ENCODE measurements at regions not wholly inside any gene's neighbourhood (a gene's known extent, or its start where the extent isn't known, plus 50 kb on each side); places are given as distances from the start of the nearest gene placed in this dataset.

DNA sequence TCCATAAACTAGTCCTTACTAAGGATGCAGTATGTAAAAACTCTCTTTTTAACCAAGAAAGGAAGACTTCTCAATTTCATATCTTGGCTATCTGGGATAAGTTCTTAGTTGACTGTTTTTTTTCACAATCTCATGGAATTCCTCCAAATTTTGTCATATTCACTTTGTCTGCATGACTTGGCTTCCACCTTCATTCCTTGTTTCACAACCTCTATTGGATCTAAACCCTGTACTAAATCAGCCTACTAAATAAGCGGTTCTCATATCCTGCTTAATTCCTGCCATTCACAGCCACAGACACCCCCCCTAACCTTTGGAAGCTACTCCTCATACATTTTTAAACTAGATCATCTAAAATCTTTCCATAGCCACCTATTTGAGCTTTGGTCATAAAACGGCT is 370.6 kb upstream of the NAALADL2 start:
- no peak overlapping the region for H3K4me3 ChIP-seq (replicated peaks; ENCODE audit: low read depth, low read length)
- TF ChIP-seq, protein P1, sequence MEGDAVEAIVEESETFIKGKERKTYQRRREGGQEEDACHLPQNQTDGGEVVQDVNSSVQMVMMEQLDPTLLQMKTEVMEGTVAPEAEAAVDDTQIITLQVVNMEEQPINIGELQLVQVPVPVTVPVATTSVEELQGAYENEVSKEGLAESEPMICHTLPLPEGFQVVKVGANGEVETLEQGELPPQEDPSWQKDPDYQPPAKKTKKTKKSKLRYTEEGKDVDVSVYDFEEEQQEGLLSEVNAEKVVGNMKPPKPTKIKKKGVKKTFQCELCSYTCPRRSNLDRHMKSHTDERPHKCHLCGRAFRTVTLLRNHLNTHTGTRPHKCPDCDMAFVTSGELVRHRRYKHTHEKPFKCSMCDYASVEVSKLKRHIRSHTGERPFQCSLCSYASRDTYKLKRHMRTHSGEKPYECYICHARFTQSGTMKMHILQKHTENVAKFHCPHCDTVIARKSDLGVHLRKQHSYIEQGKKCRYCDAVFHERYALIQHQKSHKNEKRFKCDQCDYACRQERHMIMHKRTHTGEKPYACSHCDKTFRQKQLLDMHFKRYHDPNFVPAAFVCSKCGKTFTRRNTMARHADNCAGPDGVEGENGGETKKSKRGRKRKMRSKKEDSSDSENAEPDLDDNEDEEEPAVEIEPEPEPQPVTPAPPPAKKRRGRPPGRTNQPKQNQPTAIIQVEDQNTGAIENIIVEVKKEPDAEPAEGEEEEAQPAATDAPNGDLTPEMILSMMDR (IDR thresholded peaks at IDR 0.05; ENCODE audit: low read length, missing control alignments): no peak
- DNase-seq (ENCODE audit: low read depth): peak; percentile 77

DNA sequence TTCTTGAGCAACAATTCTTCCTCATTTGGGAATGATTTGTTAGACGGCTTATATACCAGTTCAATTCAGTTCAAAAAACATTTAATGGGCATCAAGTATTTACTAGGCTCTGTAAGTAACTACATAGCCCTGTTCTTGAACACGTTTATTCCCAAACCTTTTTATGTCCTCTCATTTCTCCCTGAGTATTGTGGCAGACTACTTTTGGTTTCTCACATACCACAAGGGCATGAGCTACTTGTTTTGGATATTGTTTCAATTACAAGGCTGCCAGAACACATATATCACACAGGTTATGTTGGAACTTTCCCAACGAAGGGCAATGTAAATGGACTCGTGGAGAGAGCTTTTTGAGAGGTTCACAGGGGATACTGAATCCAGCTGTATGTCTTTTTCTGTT is 363.8 kb upstream of the NAALADL2 start:
- no peak for DNase-seq (ENCODE audit: low read depth)
- no peak overlapping the region for H3K4me3 ChIP-seq (replicated peaks; ENCODE audit: low read depth, low read length)
- TF ChIP-seq, protein P1 (IDR thresholded peaks at IDR 0.05; ENCODE audit: low read length, missing control alignments): no peak

- TF ChIP-seq, protein P1 (IDR thresholded peaks at IDR 0.05; ENCODE audit: low read length, missing control alignments): no peak
- no peak for DNase-seq (ENCODE audit: low read depth)
- no peak overlapping the region for H3K4me3 ChIP-seq (replicated peaks; ENCODE audit: low read depth, low read length)
Measured at GRCh38 chr3:174495928-174496327, 363.2 kb upstream of the NAALADL2 start.

DNA sequence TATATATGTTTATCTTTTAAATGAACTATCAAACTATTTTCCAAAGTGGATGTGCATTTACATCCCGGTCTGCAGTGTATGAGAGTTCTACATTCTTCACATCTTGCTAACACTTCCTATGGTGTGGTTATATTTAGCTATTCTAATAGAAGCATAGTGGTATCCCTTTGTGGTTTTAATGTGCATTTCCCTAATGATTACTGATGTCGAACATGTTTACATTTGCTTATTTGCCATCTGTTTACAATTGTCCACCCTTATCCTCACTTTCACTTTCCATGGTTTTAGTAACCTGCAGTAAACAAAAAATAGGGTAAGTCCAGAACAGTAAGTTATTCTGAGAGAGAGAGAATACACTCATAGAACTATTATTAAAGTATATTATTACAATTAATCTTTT is 360.5 kb upstream of the NAALADL2 start:
- H3K4me3 ChIP-seq (replicated peaks; ENCODE audit: low read depth, low read length): no peak overlapping the region
- DNase-seq (ENCODE audit: low read depth): peak; percentile 20
- TF ChIP-seq, protein P1 (IDR thresholded peaks at IDR 0.05; ENCODE audit: low read length, missing control alignments): no peak

DNA sequence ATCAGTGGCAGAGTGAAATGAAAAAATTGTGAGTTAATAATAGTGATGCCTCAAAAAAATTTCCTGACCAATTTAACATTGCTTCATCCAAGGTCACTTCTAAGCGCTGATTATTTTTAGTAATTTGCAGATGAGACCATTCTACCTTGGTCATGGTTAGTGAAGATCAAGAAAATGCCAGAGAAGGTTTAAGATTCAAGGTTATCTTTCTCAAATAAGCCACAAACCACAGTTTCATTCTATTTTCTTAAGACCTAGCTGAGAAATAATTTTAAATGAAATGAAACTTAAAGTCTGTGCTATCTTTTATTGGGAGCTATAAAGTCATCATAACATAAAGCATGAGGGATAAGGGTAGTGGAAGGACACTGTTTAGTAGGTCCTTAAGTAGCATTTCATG is 353.9 kb upstream of the NAALADL2 start:
- no peak overlapping the region for H3K4me3 ChIP-seq (replicated peaks; ENCODE audit: low read depth, low read length)
- no peak for DNase-seq (ENCODE audit: low read depth)
- TF ChIP-seq, protein P1 (IDR thresholded peaks at IDR 0.05; ENCODE audit: low read length, missing control alignments): no peak

DNA sequence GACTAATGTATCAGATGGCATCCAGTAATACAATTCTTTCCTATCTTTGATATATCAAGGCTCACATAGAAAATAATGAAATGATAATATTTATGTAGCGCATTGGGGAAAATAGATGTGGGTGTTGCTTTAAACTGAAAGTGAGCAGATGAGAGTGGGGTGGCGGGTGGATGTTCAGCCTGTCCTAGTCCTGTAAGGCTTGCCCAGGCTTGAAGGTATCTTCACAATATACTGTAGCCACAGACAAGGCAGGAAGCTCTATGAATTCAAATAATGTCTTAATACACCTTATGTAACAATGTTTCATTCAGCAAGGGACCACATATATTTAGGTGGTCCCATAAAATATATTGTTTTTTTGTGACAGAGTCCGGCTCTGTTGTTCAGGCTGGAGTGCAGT is 334.9 kb upstream of the NAALADL2 start:
- H3K4me3 ChIP-seq (replicated peaks; ENCODE audit: low read depth, low read length): no peak overlapping the region
- no peak for DNase-seq (ENCODE audit: low read depth)
- TF ChIP-seq, protein P1 (IDR thresholded peaks at IDR 0.05; ENCODE audit: low read length, missing control alignments): no peak

DNA sequence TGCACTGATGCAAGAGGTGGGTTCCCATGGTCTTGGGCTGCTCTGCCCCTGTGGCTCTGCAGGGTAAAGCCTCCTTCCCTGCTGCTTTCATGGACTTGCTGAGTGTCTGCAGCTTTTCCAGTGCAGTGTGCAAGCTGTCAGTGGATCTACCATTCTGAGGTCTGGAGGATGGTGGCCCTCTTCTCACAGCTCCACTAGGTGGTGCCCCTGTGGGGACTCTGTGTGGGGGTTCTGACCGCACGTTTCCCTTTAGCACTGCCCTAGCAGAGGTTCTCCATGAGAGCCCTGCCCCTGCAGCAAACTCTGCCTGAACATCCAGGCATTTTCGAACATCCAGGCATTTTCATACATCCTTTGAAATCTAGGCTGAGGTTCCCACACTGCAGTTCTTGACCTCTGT is 329.8 kb upstream of the NAALADL2 start:
- DNase-seq (ENCODE audit: low read depth): no peak
- H3K4me3 ChIP-seq (replicated peaks; ENCODE audit: low read depth, low read length): no peak overlapping the region
- TF ChIP-seq, protein P1 (IDR thresholded peaks at IDR 0.05; ENCODE audit: low read length, missing control alignments): no peak
